Neutrophil (primary cell): ENCODE measurements at regions not wholly inside any gene's neighbourhood (a gene's known extent, or its start where the extent isn't known, plus 50 kb on each side); places are given as distances from the start of the nearest gene placed in this dataset.

ENCODE experiments used
- H3K27ac ChIP-seq: fragments of 200-600 bp; sonication (generic); 2 replicates; pipeline ENCODE4 v1.5.1; 2016; ENCODE audit warnings: mild to moderate bottlenecking, moderate library complexity
- H3K27me3 ChIP-seq: fragments of 200-600 bp; sonication (generic); 2 replicates; pipeline ENCODE4 v1.6.0; 2016; ENCODE audit warnings: mild to moderate bottlenecking
- H3K36me3 ChIP-seq: fragments of 200-600 bp; sonication (generic); 2 replicates; pipeline ENCODE4 v1.5.1; 2017
- H3K4me1 ChIP-seq, 2 experiments: fragments of 200-600 bp in 1 of 2; sonication (generic) in 1 of 2; 1 replicate in 1 of 2; 2 replicates in 1 of 2; pipeline versions ENCODE4 v1.5.1 to v1.6.1; 2013 to 2016; ENCODE audit warnings: low read depth in 1 of 2, low read length in 1 of 2, mild to moderate bottlenecking in 1 of 2, moderate library complexity in 1 of 2; ENCODE audit not compliant: control insufficient read depth in 1 of 2, insufficient read depth in 1 of 2
- H3K4me3 ChIP-seq, 2 experiments: fragments of 200-600 bp in 1 of 2; sonication (generic) in 1 of 2; 1 replicate in 1 of 2; 2 replicates in 1 of 2; pipeline ENCODE4 v1.5.1; 2013 to 2016; ENCODE audit warnings: low read depth in 1 of 2, low read length in 1 of 2, mild to moderate bottlenecking in 1 of 2, moderate library complexity in 1 of 2
- H3K9me3 ChIP-seq: fragments of 200-600 bp; sonication (generic); 2 replicates; pipeline ENCODE4 v1.5.1; 2016
- CTCF ChIP-seq: fragments of 200-600 bp; sonication (generic); IDR thresholded peaks from 2 replicates; pipeline ENCODE4 v1.5.1; 2016; ENCODE audit warnings: antibody characterized with exemption

- H3K36me3 ChIP-seq: no peaks in the 10 kb centered on the region
- no peaks in the 10 kb centered on the region for H3K27me3 ChIP-seq
- H3K27ac ChIP-seq: no peak overlapping the region
- H3K9me3 ChIP-seq: no peaks in the 10 kb centered on the region
- H3K4me1 ChIP-seq: no peaks in the 10 kb centered on the region
- no peak for TF ChIP-seq CTCF
- no peak overlapping the region for H3K4me3 ChIP-seq
These were observed 171.1 kb upstream of the PPARGC1A start for GRCh38 chr4:24060932-24061331.

- TF ChIP-seq CTCF: no peak
- no peaks in the 10 kb centered on the region for H3K27me3 ChIP-seq
- H3K9me3 ChIP-seq: no peaks in the 10 kb centered on the region
- H3K36me3 ChIP-seq: no peaks in the 10 kb centered on the region
- no peaks in the 10 kb centered on the region for H3K4me1 ChIP-seq
- no peak overlapping the region for H3K27ac ChIP-seq
- H3K4me3 ChIP-seq: no peak overlapping the region
These were observed 170.0 kb upstream of the PPARGC1A start for GRCh38 chr4:24059839-24060238.

DNA sequence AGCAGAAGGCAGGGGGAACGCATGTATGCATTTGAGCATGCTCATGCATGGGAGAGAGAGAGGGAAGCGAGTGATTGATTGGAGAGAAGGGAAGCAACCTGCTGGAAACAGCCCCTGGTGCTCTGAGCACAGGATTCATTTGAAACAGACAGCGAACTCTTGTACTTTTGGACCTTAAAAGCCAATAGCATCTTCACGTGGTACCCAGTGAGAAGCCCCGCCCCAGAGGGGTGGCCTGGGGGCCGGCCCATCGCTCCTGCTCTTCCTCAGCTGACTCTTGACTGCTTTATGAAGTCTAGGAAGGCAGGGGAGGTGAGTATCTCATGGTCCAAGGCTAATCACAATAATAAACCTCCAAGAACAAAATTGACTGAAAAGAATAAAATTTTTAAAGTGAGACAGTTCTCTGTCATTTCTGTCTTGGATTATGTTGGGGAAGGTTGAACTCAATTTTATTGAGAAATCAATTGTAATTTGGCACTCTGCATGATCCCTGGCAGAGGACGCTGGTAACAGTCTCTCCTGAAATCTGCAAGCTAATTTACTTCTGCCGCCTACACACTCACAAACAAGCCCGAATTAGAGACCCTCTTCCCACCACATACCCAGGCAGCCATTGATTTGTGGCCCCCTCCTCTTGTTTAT lies 168.2 kb upstream of the PPARGC1A start:
- Histone ChIP-seq H3K36me3 (no peaks in the 10 kb centered on the region), H3K4me1 (no peaks in the 10 kb centered on the region), H3K4me3 (no peak overlapping the region), H3K9me3 (no peaks in the 10 kb centered on the region), H3K27ac (no peak overlapping the region), H3K27me3 (no peaks in the 10 kb centered on the region)
- TF ChIP-seq CTCF: no peak

GRCh38 chr4:24056289-24056688 lies 166.4 kb upstream of the PPARGC1A start:
- Histone ChIP-seq H3K27ac (no peak overlapping the region), H3K9me3 (no peaks in the 10 kb centered on the region), H3K36me3 (no peaks in the 10 kb centered on the region), H3K4me3 (no peak overlapping the region), H3K27me3 (no peaks in the 10 kb centered on the region), H3K4me1 (no peaks in the 10 kb centered on the region)
- TF ChIP-seq CTCF: no peak

DNA sequence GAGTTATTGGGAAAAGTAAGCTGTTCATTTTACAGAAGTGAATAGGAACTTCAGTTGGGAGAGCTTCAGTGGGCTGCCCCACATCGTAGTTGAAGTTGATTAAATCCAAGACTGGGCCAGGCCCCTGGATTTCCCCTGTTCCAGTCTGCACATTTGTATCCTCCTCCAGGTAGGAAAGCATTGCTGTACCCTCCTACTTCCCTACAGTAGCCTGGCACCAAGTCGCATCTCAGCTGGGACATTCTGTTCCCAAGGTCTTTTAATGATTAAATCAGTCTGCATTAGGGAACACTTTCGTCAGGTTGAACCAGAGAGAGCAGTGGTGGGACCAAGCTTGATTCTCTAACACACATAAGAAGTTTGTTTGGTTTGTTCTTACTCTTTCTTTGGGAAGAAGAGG lies 165.8 kb upstream of the PPARGC1A start:
- TF ChIP-seq CTCF: no peak

DNA sequence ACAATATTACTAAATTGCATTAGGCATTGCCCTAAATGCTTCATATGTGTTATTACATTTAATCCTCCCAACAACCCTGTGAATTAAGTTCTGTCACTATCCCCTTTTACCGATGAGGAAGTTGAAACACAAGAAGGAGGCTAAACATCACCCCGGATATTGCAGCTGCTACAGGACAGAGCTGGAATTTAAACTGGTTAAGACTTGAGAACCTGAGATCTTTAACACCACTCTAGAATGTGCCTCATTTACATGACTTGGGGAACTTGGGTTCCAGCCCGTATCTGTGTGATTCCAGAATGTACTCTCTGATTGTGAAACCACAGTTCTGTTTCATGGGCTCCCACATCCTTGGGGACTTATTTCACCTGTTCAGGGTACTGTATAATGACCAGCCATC lies 165.1 kb upstream of the PPARGC1A start:
- Histone ChIP-seq H3K4me1 (no peaks in the 10 kb centered on the region), H3K36me3 (no peaks in the 10 kb centered on the region), H3K27ac (no peak overlapping the region), H3K4me3 (no peak overlapping the region), H3K9me3 (no peaks in the 10 kb centered on the region), H3K27me3 (no peaks in the 10 kb centered on the region)
- no peak for TF ChIP-seq CTCF

More for the DNA sequence above, 165.8 kb upstream of the PPARGC1A start:
- no peaks in the 10 kb centered on the region for H3K27me3 ChIP-seq
- no peak overlapping the region for H3K4me3 ChIP-seq
- no peak overlapping the region for H3K27ac ChIP-seq
- H3K9me3 ChIP-seq: no peaks in the 10 kb centered on the region
- H3K36me3 ChIP-seq: no peaks in the 10 kb centered on the region
- no peaks in the 10 kb centered on the region for H3K4me1 ChIP-seq
